ENCODE measurements at regions not wholly inside any gene's neighbourhood (a gene's known extent, or its start where the extent isn't known, plus 50 kb on each side); places are given as distances from the start of the nearest gene placed in this dataset.

DNA sequence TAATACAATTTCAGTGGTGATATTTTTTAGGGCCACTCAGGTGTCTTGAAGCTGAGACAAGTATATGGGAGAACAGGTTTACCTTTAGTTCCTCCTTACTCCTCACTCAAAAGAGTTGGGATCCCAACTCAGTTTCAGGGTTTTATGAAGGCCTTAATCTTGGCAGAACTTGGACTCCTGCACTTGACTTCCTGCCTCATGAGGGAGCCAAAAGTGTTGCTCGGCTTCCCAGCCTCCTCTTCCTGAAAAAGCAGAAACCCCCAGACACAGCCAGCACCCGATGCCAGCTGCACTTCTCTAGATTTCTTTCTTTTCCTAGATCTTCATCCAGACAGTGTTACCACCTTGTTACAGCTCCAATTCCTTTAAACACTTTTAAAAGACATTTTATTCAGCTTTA, 70.8 kb upstream of the TMPRSS2 start:
- H4K20me1 ChIP-seq (replicated peaks in 1 of 2; ENCODE audit: control insufficient read depth in 1 of 2, insufficient read depth in 2 of 2, low read length in 2 of 2): no peaks in the 10 kb centered on the region
- no peaks in the 10 kb centered on the region for H3K23me2 ChIP-seq (ENCODE audit: low read depth, low read length)
- H3K18ac ChIP-seq (ENCODE audit: extremely low read depth, low read length): no peak overlapping the region
- H3K23ac ChIP-seq (ENCODE audit: insufficient read length): no peak overlapping the region
- no peak overlapping the region for H4K5ac ChIP-seq (ENCODE audit: insufficient read length, low read depth, low read length)
- H4K91ac ChIP-seq (replicated peaks; ENCODE audit: insufficient read length, low read length): no peak overlapping the region
- TF ChIP-seq GABPA (IDR thresholded peaks at IDR 0.05; ENCODE audit: borderline replicate concordance, insufficient read depth, low read length) (no peak), YY1 (IDR thresholded peaks at IDR 0.05; ENCODE audit: low read depth, low read length) (no peak)
- H2AK5ac ChIP-seq (ENCODE audit: low read depth, low read length): no peak overlapping the region
- no peak overlapping the region for H2BK15ac ChIP-seq (ENCODE audit: low read length)
- DNase-seq (ENCODE audit: low read depth in 1 of 2, low spot score in 2 of 2): no peak
- H3K79me2 ChIP-seq (ENCODE audit: control insufficient read depth in 1 of 2, insufficient read depth in 2 of 2, low read length in 2 of 2): no peaks in the 10 kb centered on the region
- no peak overlapping the region for H2BK120ac ChIP-seq (replicated peaks; ENCODE audit: low read depth, low read length)
- no peak overlapping the region for H4K8ac ChIP-seq (ENCODE audit: extremely low read depth, insufficient read depth, low read length)
- H3K27ac ChIP-seq (ENCODE audit: low read depth, low read length): no peak overlapping the region
- ChIA-PET POLR2A (ENCODE audit: partially characterized antibody) (no interaction called here), CTCF (ENCODE audit: partially characterized antibody) (interaction anchor here (0.9 to 2.1 kb wide), 3 partner anchors 34 to 296 kb away, joined by 3 to 5 read pairs (median 3); no protein-coding TSS in a partner anchor)
- no peaks in the 10 kb centered on the region for H3K79me1 ChIP-seq (ENCODE audit: low read depth, low read length)
- no peak for FAIRE-seq
- no peak overlapping the region for H3K4me3 ChIP-seq (ENCODE audit: extremely low read depth in 1 of 4, insufficient read depth in 2 of 4, low read depth in 3 of 4, low read length in 4 of 4)
- no peak overlapping the region for H3K56ac ChIP-seq (replicated peaks; ENCODE audit: insufficient read length, low read depth, low read length)
- no peaks in the 10 kb centered on the region for H3K36me3 ChIP-seq (ENCODE audit: control insufficient read depth in 2 of 4, insufficient read depth in 4 of 4, low read length in 3 of 4)
- H3K4me2 ChIP-seq (ENCODE audit: insufficient read depth in 1 of 2, low read depth in 2 of 2, low read length in 2 of 2): no peak overlapping the region
- no peak overlapping the region for H2BK20ac ChIP-seq (ENCODE audit: low read length)
- WGBS, 2 experiments (ENCODE audit: extremely low coverage in 1 of 2, insufficient coverage in 1 of 2, insufficient read length in 1 of 2, insufficient replicate concordance in 2 of 2, low coverage in 1 of 2, low lambda C conversion rate in 2 of 2, missing lambda C conversion rate in 1 of 2): 88% methylated on average over 2 of the region's 2 CpGs; no CpG with 5 or more reads in 1 of the 2 experiments
- H2BK12ac ChIP-seq (ENCODE audit: low read depth, low read length): no peak overlapping the region
- H3K14ac ChIP-seq (ENCODE audit: insufficient read length): no peak overlapping the region
- no peak overlapping the region for H2AFZ ChIP-seq (ENCODE audit: low read length)
- H2BK5ac ChIP-seq (ENCODE audit: low read depth, low read length): no peak overlapping the region
- no peak overlapping the region for H3K9ac ChIP-seq (replicated peaks in 1 of 4; ENCODE audit: extremely low read depth in 1 of 4, low read depth in 3 of 4, low read length in 3 of 4)
- no peaks in the 10 kb centered on the region for H3K27me3 ChIP-seq (replicated peaks in 1 of 4; ENCODE audit: control insufficient read depth in 3 of 4, extremely low read depth in 1 of 4, insufficient read depth in 3 of 4, low read length in 3 of 4)
- no peak overlapping the region for H3K4ac ChIP-seq (replicated peaks; ENCODE audit: insufficient read length, low read depth, low read length)
- H3K4me1 ChIP-seq (replicated peaks in 1 of 4; ENCODE audit: control insufficient read depth in 3 of 4, insufficient read depth in 4 of 4, low read length in 3 of 4): peaks cover 0 to 5% (median 3%) of the 10 kb centered on the region in 4 experiments; a peak in 3 of 7 replicates
- H3K9me3 ChIP-seq (ENCODE audit: insufficient read depth in 2 of 2, low read depth in 1 of 2, low read length in 1 of 2): peaks cover 5 to 15% of the 10 kb centered on the region in 2 experiments; a peak in 3 of 4 replicates

Data from H1 (cell line).